Neural progenitor cell (in vitro differentiated cells): ENCODE measurements at regions not wholly inside any gene's neighbourhood (a gene's known extent, or its start where the extent isn't known, plus 50 kb on each side); places are given as distances from the start of the nearest gene placed in this dataset.

Experiments
- DNase-seq: peaks from one replicate; pipeline ENCODE4 v3.0.0-alpha.2; 2016; ENCODE audit warnings: low spot score
- H2AFZ ChIP-seq: fragments of 200-600 bp; sonication (generic); replicated peaks from 2 replicates; pipeline ENCODE4 v1.6.1; 2016; ENCODE audit warnings: antibody characterized with exemption
- H3F3A ChIP-seq: fragments of 200-600 bp; sonication (generic); 2 replicates; pipeline ENCODE4 v1.6.1; 2016; ENCODE audit warnings: antibody characterized with exemption, low read depth
- H3K27ac ChIP-seq: fragments of 200-600 bp; sonication (generic); 2 replicates; pipeline ENCODE4 v1.5.1; 2016; ENCODE audit warnings: mild to moderate bottlenecking
- H3K27me3 ChIP-seq: fragments of 200-600 bp; sonication (generic); 2 replicates; pipeline ENCODE4 v1.6.1; 2016; ENCODE audit warnings: mild to moderate bottlenecking, moderate library complexity
- H3K36me3 ChIP-seq: fragments of 200-600 bp; sonication (generic); 2 replicates; pipeline ENCODE4 v1.5.1; 2016
- H3K4me1 ChIP-seq: fragments of 200-600 bp; sonication (generic); 2 replicates; pipeline ENCODE4 v1.6.1; 2016; ENCODE audit warnings: mixed run types
- H3K4me2 ChIP-seq: fragments of 200-600 bp; sonication (generic); 2 replicates; pipeline ENCODE4 v1.6.1; 2016
- H3K4me3 ChIP-seq: fragments of 200-600 bp; sonication (generic); 2 replicates; pipeline ENCODE4 v1.5.1; 2016
- H3K79me2 ChIP-seq: fragments of 200-600 bp; sonication (generic); 2 replicates; pipeline ENCODE4 v1.6.1; 2016; ENCODE audit warnings: low read depth
- H3K9ac ChIP-seq: fragments of 200-600 bp; sonication (generic); 2 replicates; pipeline ENCODE4 v1.6.1; 2016
- H3K9me3 ChIP-seq: fragments of 200-600 bp; sonication (generic); 2 replicates; pipeline ENCODE4 v1.5.1; 2016; ENCODE audit warnings: low read depth
- H4K20me1 ChIP-seq: fragments of 200-600 bp; sonication (generic); 2 replicates; pipeline ENCODE4 v1.6.1; 2016; ENCODE audit warnings: low read depth
- H3K27ac Mint-ChIP-seq: 3 replicates; pipeline ENCODE4 v1.8.0; 2021; ENCODE audit warnings: mixed read lengths
- H3K27me3 Mint-ChIP-seq: 2 replicates; pipeline ENCODE4 v1.8.0; 2022; ENCODE audit warnings: low read depth, mild to moderate bottlenecking, inconsistent platforms, moderate library complexity, mixed read lengths; ENCODE audit not compliant: insufficient read depth
- H3K36me3 Mint-ChIP-seq: 3 replicates; pipeline ENCODE4 v1.8.0; 2021; ENCODE audit warnings: mixed read lengths
- H3K4me1 Mint-ChIP-seq: 3 replicates; pipeline ENCODE4 v1.8.0; 2021; ENCODE audit warnings: mixed read lengths
- H3K4me3 Mint-ChIP-seq: 3 replicates; pipeline ENCODE4 v1.8.0; 2021; ENCODE audit warnings: mild to moderate bottlenecking, moderate library complexity, mixed read lengths
- H3K9me3 Mint-ChIP-seq: 3 replicates; pipeline ENCODE4 v1.8.0; 2020; ENCODE audit warnings: mixed read lengths
- CTCF ChIP-seq: fragments of 200-600 bp; sonication (generic); IDR thresholded peaks from 2 replicates; pipeline ENCODE4 v1.5.1; 2017; ENCODE audit warnings: antibody characterized with exemption, mild to moderate bottlenecking
- EZH2 ChIP-seq: fragments of 200-600 bp; sonication (generic); IDR thresholded peaks from 2 replicates; pipeline ENCODE4 v1.6.1; 2017; ENCODE audit warnings: antibody characterized with exemption, mild to moderate bottlenecking, moderate library complexity
- EZH2phosphoT487 ChIP-seq: fragments of 200-600 bp; sonication (generic); IDR thresholded peaks from 2 replicates; pipeline ENCODE4 v1.6.1; 2017; ENCODE audit warnings: antibody characterized with exemption

DNA sequence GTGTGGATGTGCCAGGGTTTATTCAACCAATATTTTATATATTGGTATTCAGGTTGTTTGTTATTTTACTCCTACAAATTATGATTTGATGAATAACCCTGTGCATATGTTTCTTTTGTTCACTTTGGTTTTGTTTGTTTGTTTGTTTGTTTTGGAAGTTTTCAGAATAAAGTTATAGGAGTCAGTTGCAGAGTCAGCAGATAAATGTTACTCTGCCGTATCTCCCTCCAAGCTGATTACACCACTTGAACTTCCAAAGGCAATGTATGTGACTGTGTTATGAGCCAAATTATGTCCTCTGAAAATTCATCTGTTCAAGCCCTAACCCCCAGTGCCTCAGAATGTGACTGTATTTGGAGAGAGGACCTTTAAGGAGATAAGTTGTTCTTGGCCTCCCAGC, 497.5 kb downstream of the TNS1 start:
- H3K9me3 ChIP-seq = no peaks in the 10 kb centered on the region
- no peaks in the 10 kb centered on the region for H3K27me3 ChIP-seq
- DNase-seq = no peak
- Mint-ChIP-seq H3K4me3 (no peak overlapping the region), H3K36me3 (no peaks in the 10 kb centered on the region), H3K27me3 (peaks cover 2% of the 10 kb centered on the region), H3K27ac (no peak overlapping the region), H3K4me1 (peaks cover 6% of the 10 kb centered on the region), H3K9me3 (no peaks in the 10 kb centered on the region)
- no peak overlapping the region for H2AFZ ChIP-seq
- no peak overlapping the region for H3K9ac ChIP-seq
- no peaks in the 10 kb centered on the region for H3F3A ChIP-seq
- no peak overlapping the region for H3K27ac ChIP-seq
- no peaks in the 10 kb centered on the region for H3K79me2 ChIP-seq
- no peak for TF ChIP-seq EZH2phosphoT487
- TF ChIP-seq CTCF = no peak
- TF ChIP-seq EZH2 = no peak
- no peaks in the 10 kb centered on the region for H4K20me1 ChIP-seq
- H3K4me3 ChIP-seq = no peak overlapping the region
- no peak overlapping the region for H3K4me2 ChIP-seq
- H3K4me1 ChIP-seq = peaks cover 8% of the 10 kb centered on the region
- H3K36me3 ChIP-seq = no peaks in the 10 kb centered on the region

GRCh38 chr2:217501887-217502286, 500.9 kb downstream of the TNS1 start:
- Mint-ChIP-seq H3K4me1 (no peaks in the 10 kb centered on the region), H3K27ac (no peak overlapping the region), H3K9me3 (no peaks in the 10 kb centered on the region), H3K36me3 (no peaks in the 10 kb centered on the region), H3K27me3 (peaks cover 2% of the 10 kb centered on the region), H3K4me3 (no peak overlapping the region)
- Histone ChIP-seq H3F3A (no peaks in the 10 kb centered on the region), H3K27ac (no peak overlapping the region), H3K4me2 (no peak overlapping the region), H2AFZ (no peak overlapping the region), H3K36me3 (no peaks in the 10 kb centered on the region), H3K79me2 (no peaks in the 10 kb centered on the region), H3K9me3 (no peaks in the 10 kb centered on the region), H4K20me1 (no peaks in the 10 kb centered on the region), H3K9ac (no peak overlapping the region), H3K4me3 (no peak overlapping the region), H3K4me1 (no peaks in the 10 kb centered on the region), H3K27me3 (no peaks in the 10 kb centered on the region)
- no peak for DNase-seq
- TF ChIP-seq CTCF (no peak), EZH2 (no peak), EZH2phosphoT487 (no peak)

GRCh38 chr2:217497843-217498377, 504.9 kb downstream of the TNS1 start:
- no peak overlapping the region for H2AFZ ChIP-seq
- no peak overlapping the region for H3K4me2 ChIP-seq
- H4K20me1 ChIP-seq = no peaks in the 10 kb centered on the region
- no peaks in the 10 kb centered on the region for H3K4me1 ChIP-seq
- H3K9me3 ChIP-seq = no peaks in the 10 kb centered on the region
- no peaks in the 10 kb centered on the region for H3K27me3 ChIP-seq
- TF ChIP-seq EZH2phosphoT487 = no peak
- TF ChIP-seq CTCF = no peak
- TF ChIP-seq EZH2 = no peak
- H3K9me3 Mint-ChIP-seq = peaks cover 2% of the 10 kb centered on the region
- no peak overlapping the region for H3K4me3 Mint-ChIP-seq
- H3K36me3 ChIP-seq = no peaks in the 10 kb centered on the region
- no peaks in the 10 kb centered on the region for H3F3A ChIP-seq
- H3K4me3 ChIP-seq = no peak overlapping the region
- no peaks in the 10 kb centered on the region for H3K79me2 ChIP-seq
- no peaks in the 10 kb centered on the region for H3K4me1 Mint-ChIP-seq
- no peak for DNase-seq
- no peak overlapping the region for H3K27ac Mint-ChIP-seq
- H3K27me3 Mint-ChIP-seq = no peaks in the 10 kb centered on the region
- no peak overlapping the region for H3K27ac ChIP-seq
- H3K9ac ChIP-seq = no peak overlapping the region
- H3K36me3 Mint-ChIP-seq = no peaks in the 10 kb centered on the region

DNA sequence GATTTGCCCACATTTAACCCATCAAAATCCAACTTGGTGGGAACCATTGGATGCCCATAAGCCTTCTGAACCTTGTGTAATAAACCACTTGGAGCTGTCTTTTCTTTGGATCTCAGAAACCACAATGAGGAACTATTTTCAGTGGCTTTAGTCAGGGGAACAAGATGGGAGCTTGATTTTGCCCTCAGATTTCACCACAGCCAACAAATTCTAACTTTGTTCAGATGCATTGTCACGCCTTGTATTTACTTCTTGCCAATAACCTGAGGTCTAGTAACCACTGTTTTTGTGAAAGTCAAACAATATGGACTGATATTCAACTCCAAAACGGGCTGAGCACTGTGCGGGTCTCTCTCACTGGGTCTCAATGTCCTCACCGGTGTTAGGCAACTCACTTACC, 508.2 kb downstream of the TNS1 start:
- no peak overlapping the region for H3K27ac ChIP-seq
- H3F3A ChIP-seq = no peaks in the 10 kb centered on the region
- Mint-ChIP-seq H3K4me3 (no peak overlapping the region), H3K9me3 (peaks cover 2% of the 10 kb centered on the region), H3K27ac (no peak overlapping the region), H3K36me3 (no peaks in the 10 kb centered on the region), H3K27me3 (peaks cover 3% of the 10 kb centered on the region), H3K4me1 (peaks cover 2% of the 10 kb centered on the region)
- H3K9me3 ChIP-seq = no peaks in the 10 kb centered on the region
- DNase-seq = no peak
- H4K20me1 ChIP-seq = no peaks in the 10 kb centered on the region
- H3K9ac ChIP-seq = no peak overlapping the region
- H3K4me3 ChIP-seq = no peak overlapping the region
- H3K36me3 ChIP-seq = no peaks in the 10 kb centered on the region
- TF ChIP-seq CTCF (no peak), EZH2 (no peak), EZH2phosphoT487 (no peak)
- no peaks in the 10 kb centered on the region for H3K27me3 ChIP-seq
- H3K4me2 ChIP-seq = no peak overlapping the region
- peaks cover 4% of the 10 kb centered on the region for H3K4me1 ChIP-seq
- no peak overlapping the region for H2AFZ ChIP-seq
- H3K79me2 ChIP-seq = no peaks in the 10 kb centered on the region
